GM12874 (cell line): ENCODE measurements at regions not wholly inside any gene's neighbourhood (a gene's known extent, or its start where the extent isn't known, plus 50 kb on each side); places are given as distances from the start of the nearest gene placed in this dataset.

Source experiments
- CTCF ChIP-seq: IDR thresholded peaks from 2 replicates; pipeline ENCODE4 v1.5.1; 2011; ENCODE audit warnings: low read depth, mild to moderate bottlenecking, control low read depth, low read length, moderate library complexity; ENCODE audit not compliant: insufficient read depth

GRCh38 chr15:35863655-35864054 lies 317.7 kb upstream of the DPH6 start:
- TF ChIP-seq CTCF: no peak

GRCh38 chr15:35867356-35867755 lies 321.4 kb upstream of the DPH6 start:
- TF ChIP-seq CTCF: no peak

GRCh38 chr15:35871282-35871681 lies 325.3 kb upstream of the DPH6 start:
- TF ChIP-seq CTCF: no peak

GRCh38 chr15:35871812-35872211 lies 325.8 kb upstream of the DPH6 start:
- TF ChIP-seq CTCF: no peak

- TF ChIP-seq CTCF: no peak
These were observed 326.6 kb upstream of the DPH6 start for GRCh38 chr15:35872577-35872976.

- no peak for TF ChIP-seq CTCF
These were observed 328.4 kb upstream of the DPH6 start for GRCh38 chr15:35874260-35874905.

GRCh38 chr15:35876762-35877161 lies 330.8 kb upstream of the DPH6 start:
- TF ChIP-seq CTCF: no peak

GRCh38 chr15:35880896-35881295 lies 334.9 kb upstream of the DPH6 start:
- TF ChIP-seq CTCF: no peak
